ENCODE measurements at regions not wholly inside any gene's neighbourhood (a gene's known extent, or its start where the extent isn't known, plus 50 kb on each side); places are given as distances from the start of the nearest gene placed in this dataset.

- intact Hi-C loops (cut with DNase I; ENCODE audit: low total_unique reads) = no loop called here
- TF ChIP-seq, protein P1, sequence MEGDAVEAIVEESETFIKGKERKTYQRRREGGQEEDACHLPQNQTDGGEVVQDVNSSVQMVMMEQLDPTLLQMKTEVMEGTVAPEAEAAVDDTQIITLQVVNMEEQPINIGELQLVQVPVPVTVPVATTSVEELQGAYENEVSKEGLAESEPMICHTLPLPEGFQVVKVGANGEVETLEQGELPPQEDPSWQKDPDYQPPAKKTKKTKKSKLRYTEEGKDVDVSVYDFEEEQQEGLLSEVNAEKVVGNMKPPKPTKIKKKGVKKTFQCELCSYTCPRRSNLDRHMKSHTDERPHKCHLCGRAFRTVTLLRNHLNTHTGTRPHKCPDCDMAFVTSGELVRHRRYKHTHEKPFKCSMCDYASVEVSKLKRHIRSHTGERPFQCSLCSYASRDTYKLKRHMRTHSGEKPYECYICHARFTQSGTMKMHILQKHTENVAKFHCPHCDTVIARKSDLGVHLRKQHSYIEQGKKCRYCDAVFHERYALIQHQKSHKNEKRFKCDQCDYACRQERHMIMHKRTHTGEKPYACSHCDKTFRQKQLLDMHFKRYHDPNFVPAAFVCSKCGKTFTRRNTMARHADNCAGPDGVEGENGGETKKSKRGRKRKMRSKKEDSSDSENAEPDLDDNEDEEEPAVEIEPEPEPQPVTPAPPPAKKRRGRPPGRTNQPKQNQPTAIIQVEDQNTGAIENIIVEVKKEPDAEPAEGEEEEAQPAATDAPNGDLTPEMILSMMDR (IDR thresholded peaks at IDR 0.05) = no peak
- TF ChIP-seq POLR2A (IDR thresholded peaks at IDR 0.05) (no peak), POLR2AphosphoS5 (IDR thresholded peaks at IDR 0.05) (no peak), EP300 (IDR thresholded peaks at IDR 0.05) (no peak)
- Histone ChIP-seq H3K27ac (no peak overlapping the region), H3K27me3 (no peaks in the 10 kb centered on the region), H3K36me3 (no peaks in the 10 kb centered on the region), H3K4me3 (no peak overlapping the region), H3K4me1 (peaks cover 0 to 27% (median 3%) of the 10 kb centered on the region in 4 donors), H3K9me3 (no peaks in the 10 kb centered on the region)
- peak in 1 of 2 donors; percentile 32 for DNase-seq
- WGBS, 5 donors = 35 to 49% (median 48%) methylated on average over 3 of the region's 3 CpGs
Observed at GRCh38 chr6:22888163-22888752, 318.9 kb downstream of the HDGFL1 start.

- H3K27me3 ChIP-seq = no peaks in the 10 kb centered on the region
- H3K4me3 ChIP-seq = no peak overlapping the region
- no peaks in the 10 kb centered on the region for H3K9me3 ChIP-seq
- WGBS, 5 donors = 83 to 93% (median 89%) methylated on average over 4 of the region's 4 CpGs
- no peak for DNase-seq
- intact Hi-C loops (cut with DNase I; ENCODE audit: low total_unique reads) = no loop called here
- TF ChIP-seq EP300 (IDR thresholded peaks at IDR 0.05) = no peak
- TF ChIP-seq, protein P1 (IDR thresholded peaks at IDR 0.05) = no peak
- TF ChIP-seq POLR2A (IDR thresholded peaks at IDR 0.05) = no peak
- TF ChIP-seq POLR2AphosphoS5 (IDR thresholded peaks at IDR 0.05) = no peak
- H3K4me1 ChIP-seq = peaks cover 0 to 23% (median 3%) of the 10 kb centered on the region in 4 donors
- no peaks in the 10 kb centered on the region for H3K36me3 ChIP-seq
- H3K27ac ChIP-seq = peak overlapping the region in 3 of 5 donors; percentile 7 to 57 (median 45)
Observed at GRCh38 chr6:22891934-22892333, 322.6 kb downstream of the HDGFL1 start.

DNA sequence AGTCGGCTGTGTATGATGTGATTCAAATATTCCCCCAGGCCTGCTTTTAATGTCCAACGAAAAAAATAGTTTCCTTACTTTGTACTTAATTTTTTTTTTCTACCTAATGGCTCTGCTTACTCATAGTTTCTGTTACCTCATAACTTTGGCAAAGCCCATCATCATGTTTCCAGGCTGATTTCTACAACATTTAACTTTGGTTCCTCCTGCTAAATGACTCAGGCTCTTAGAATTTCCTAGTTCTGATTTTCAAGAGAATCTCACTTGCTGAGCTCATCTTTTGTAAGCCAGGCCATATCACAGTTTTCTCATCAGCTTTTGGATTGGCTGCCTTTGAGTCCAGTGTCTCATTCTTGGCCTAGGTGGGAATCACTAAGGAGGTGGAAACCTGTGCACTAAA lies 323.1 kb downstream of the HDGFL1 start:
- H3K27ac ChIP-seq = peak overlapping the region in 3 of 5 donors; percentile 7 to 57 (median 45)
- peak in 1 of 2 donors; percentile 59 for DNase-seq

DNA sequence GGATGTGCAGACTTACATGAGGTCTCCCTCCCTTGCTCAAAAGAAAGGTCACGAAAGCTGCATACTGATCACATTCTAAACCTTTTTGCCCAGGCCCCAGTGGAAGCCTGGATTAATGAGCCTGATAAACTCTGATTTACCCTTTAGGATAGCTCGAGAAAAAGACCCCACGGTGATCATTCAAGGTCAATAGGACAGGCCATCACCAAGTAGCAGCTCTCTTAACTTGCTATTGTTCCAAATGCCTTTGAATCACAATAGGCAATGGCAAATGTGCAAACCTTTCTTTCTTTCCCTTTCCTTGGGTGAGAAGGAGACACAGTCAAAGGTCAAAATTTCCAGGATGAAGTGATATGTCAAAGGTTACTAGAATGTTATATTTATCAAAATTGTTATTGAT lies 327.3 kb downstream of the HDGFL1 start:
- H3K4me1 ChIP-seq = peaks cover 0 to 7% (median 0%) of the 10 kb centered on the region in 4 donors
- H3K27ac ChIP-seq = no peak overlapping the region
- 53 to 71% (median 65%) methylated on average over 3 of the region's 3 CpGs for WGBS, 5 donors
- no peaks in the 10 kb centered on the region for H3K27me3 ChIP-seq
- no peaks in the 10 kb centered on the region for H3K9me3 ChIP-seq
- no peak overlapping the region for H3K4me3 ChIP-seq
- H3K36me3 ChIP-seq = no peaks in the 10 kb centered on the region
- TF ChIP-seq EP300 (IDR thresholded peaks at IDR 0.05) = no peak
- no peak for TF ChIP-seq POLR2AphosphoS5 (IDR thresholded peaks at IDR 0.05)
- TF ChIP-seq, protein P1 (IDR thresholded peaks at IDR 0.05) = no peak
- no peak for TF ChIP-seq POLR2A (IDR thresholded peaks at IDR 0.05)
- intact Hi-C loops (cut with DNase I; ENCODE audit: low total_unique reads) = no loop called here
- DNase-seq = no peak

More for the DNA sequence above, 323.1 kb downstream of the HDGFL1 start:
- Histone ChIP-seq H3K36me3 (no peaks in the 10 kb centered on the region), H3K27me3 (no peaks in the 10 kb centered on the region), H3K9me3 (no peaks in the 10 kb centered on the region), H3K4me3 (no peak overlapping the region), H3K4me1 (peaks cover 0 to 18% (median 3%) of the 10 kb centered on the region in 4 donors)
- intact Hi-C loops (cut with DNase I; ENCODE audit: low total_unique reads) = no loop called here
- 23 to 64% (median 47%) methylated on average over 2 of the region's 2 CpGs for WGBS, 5 donors
- TF ChIP-seq, protein P1 (IDR thresholded peaks at IDR 0.05) = no peak
- TF ChIP-seq POLR2AphosphoS5 (IDR thresholded peaks at IDR 0.05) (peak in 2 of 3 donors; percentile 36 to 46), EP300 (IDR thresholded peaks at IDR 0.05) (no peak), POLR2A (IDR thresholded peaks at IDR 0.05) (no peak)

Measured in stomach (tissue), 8 donors.